Activated naive CD4-positive, alpha-beta T cell treated with anti-CD3 and anti-CD28 coated beads, Interleukin-2, amount 10 ng/mL, durations not matched to agents 7 days and 5 days (primary cell): ENCODE measurements at regions not wholly inside any gene's neighbourhood (a gene's known extent, or its start where the extent isn't known, plus 50 kb on each side); places are given as distances from the start of the nearest gene placed in this dataset.

Source experiments
- CTCF ChIA-PET: fragments of 350-600 bp; sonication (Branson Sonifier 250); formaldehyde crosslinking; loops from one replicate; lab custom pipeline; 2021; ENCODE audit warnings: antibody characterized with exemption; lab: Charles Lee
- DNase-seq: peaks from one replicate; pipeline ENCODE4 v3.0.0-alpha.2; 2020
- H3K27ac Mint-ChIP-seq: one replicate; pipeline ENCODE4 v1.8.0; 2021; ENCODE audit warnings: mild to moderate bottlenecking, moderate library complexity, mixed read lengths
- H3K27me3 Mint-ChIP-seq: one replicate; pipeline ENCODE4 v1.8.0; 2021; ENCODE audit warnings: mild to moderate bottlenecking, mixed read lengths
- H3K36me3 Mint-ChIP-seq: one replicate; pipeline ENCODE4 v1.8.0; 2021; ENCODE audit warnings: mixed read lengths
- H3K4me1 Mint-ChIP-seq: one replicate; pipeline ENCODE4 v1.8.0; 2021; ENCODE audit warnings: mixed read lengths
- H3K4me3 Mint-ChIP-seq: one replicate; pipeline ENCODE4 v1.8.0; 2021; ENCODE audit warnings: mild to moderate bottlenecking, moderate library complexity, mixed read lengths
- H3K9me3 Mint-ChIP-seq: one replicate; pipeline ENCODE4 v1.8.0; 2021; ENCODE audit warnings: mixed read lengths

DNA sequence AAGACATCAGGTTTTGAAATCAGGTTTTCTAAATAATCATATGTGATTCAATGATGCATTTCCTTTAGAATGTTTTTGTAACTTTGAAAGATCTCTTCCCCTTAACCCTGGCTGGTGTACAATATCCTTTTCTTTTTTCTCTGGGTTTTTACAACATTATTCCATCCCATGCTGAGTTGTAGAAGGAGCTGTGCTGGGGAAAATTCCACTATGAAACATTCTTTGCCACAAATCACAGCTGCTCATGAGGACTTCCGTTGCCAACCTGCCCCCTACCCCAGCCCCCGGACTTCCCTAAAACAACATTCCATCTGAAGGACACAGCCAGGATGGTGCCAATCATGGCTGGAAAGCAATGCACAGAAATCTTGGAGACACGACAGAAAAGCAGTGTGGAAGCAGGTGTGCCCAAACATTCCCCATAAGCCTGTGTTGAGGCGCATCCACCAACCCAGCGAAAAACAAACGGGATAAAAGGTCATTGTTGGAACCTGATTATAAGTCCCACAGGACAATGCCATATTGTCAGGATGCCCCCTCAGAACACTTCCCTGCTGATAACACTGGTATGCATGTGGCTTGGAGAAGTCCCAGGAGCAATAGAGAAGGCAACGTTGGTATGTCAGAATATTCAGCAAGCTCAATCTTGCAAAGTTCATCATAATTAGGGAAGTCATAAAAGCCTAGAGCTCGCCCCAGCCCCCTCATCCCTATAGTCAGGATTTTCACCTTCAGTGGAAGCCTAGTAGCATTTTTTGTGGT is 475.0 kb downstream of the HS3ST3B1 start:
- no peak for DNase-seq
- CTCF ChIA-PET, result no interaction called here
- no peaks in the 10 kb centered on the region for H3K36me3 Mint-ChIP-seq
- H3K27ac Mint-ChIP-seq, result no peak overlapping the region
- H3K27me3 Mint-ChIP-seq, result peaks cover 7% of the 10 kb centered on the region
- peaks cover 5% of the 10 kb centered on the region for H3K9me3 Mint-ChIP-seq
- H3K4me1 Mint-ChIP-seq, result no peaks in the 10 kb centered on the region
- H3K4me3 Mint-ChIP-seq, result no peak overlapping the region

DNA sequence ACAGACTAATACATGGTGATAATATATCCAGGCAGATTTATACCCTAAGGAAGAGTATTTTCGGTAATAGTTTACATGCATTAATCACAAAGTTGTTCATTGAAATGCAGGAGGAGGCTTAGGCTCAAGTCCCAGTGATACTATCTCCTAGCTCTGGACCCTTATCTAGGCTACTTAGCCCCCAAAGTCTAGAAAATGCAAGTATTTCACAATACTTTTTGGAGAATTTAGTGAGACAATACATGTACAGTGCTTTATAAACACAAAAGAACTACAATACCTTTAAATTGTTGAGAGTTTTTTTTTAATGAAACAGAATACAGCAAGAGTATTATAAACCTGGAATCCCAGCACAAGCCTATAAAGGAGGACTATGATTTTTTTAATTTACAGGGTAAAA is 473.9 kb downstream of the HS3ST3B1 start:
- H3K4me1 Mint-ChIP-seq, result no peaks in the 10 kb centered on the region
- H3K36me3 Mint-ChIP-seq, result no peaks in the 10 kb centered on the region
- H3K27ac Mint-ChIP-seq, result no peak overlapping the region
- CTCF ChIA-PET, result interaction anchor here (0.5 kb wide), 1 partner anchor 167 kb away, joined by 4 read pairs; no protein-coding TSS in a partner anchor
- H3K27me3 Mint-ChIP-seq, result peaks cover 7% of the 10 kb centered on the region
- DNase-seq, result no peak
- H3K9me3 Mint-ChIP-seq, result peaks cover 5% of the 10 kb centered on the region
- H3K4me3 Mint-ChIP-seq, result no peak overlapping the region

DNA sequence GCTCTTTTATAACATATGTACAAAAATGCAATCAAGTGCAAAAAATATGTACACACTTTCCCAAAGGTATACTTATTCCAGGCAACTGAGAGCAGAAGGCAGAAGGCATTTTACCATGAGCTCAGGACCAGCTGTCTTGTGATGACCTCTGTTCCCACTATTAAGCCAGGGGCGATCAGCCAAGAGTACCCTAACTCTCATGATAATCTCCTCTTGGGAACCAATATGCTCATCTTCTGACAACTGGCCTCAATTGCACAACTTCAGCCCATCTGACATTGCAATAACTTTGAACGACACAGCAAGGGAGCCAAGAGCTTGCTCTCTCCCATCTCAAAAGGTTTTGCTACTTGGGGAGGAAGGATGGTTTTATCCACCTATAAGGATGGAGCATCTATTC is 471.9 kb downstream of the HS3ST3B1 start:
- H3K9me3 Mint-ChIP-seq, result peaks cover 7% of the 10 kb centered on the region
- H3K36me3 Mint-ChIP-seq, result no peaks in the 10 kb centered on the region
- H3K27me3 Mint-ChIP-seq, result peaks cover 7% of the 10 kb centered on the region
- CTCF ChIA-PET, result no interaction called here
- no peak overlapping the region for H3K4me3 Mint-ChIP-seq
- DNase-seq, result no peak
- H3K4me1 Mint-ChIP-seq, result no peaks in the 10 kb centered on the region
- no peak overlapping the region for H3K27ac Mint-ChIP-seq

DNA sequence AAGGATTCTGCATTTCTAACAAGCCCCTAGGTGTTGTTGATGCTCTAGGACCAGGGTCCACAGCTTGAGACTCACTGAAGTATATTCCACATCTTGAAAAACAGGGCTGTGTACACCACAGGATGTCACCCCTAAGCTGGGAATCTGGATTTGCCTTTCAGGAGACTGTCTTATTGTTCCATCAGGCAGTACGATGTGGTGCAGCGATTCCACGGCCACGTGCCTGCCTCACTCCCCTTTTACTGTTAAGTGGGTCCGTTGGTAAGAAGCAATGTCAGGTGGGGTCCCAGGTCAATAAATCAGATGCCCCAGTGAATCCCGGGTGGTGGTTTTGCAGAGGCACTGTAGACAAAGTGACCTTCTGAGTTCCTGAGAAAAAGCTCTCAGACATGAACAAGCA is 470.7 kb downstream of the HS3ST3B1 start:
- Mint-ChIP-seq H3K4me1 (no peaks in the 10 kb centered on the region), H3K27ac (no peak overlapping the region), H3K36me3 (no peaks in the 10 kb centered on the region), H3K27me3 (no peaks in the 10 kb centered on the region), H3K9me3 (peaks cover 7% of the 10 kb centered on the region), H3K4me3 (no peak overlapping the region)
- CTCF ChIA-PET, result no interaction called here
- DNase-seq, result no peak

DNA sequence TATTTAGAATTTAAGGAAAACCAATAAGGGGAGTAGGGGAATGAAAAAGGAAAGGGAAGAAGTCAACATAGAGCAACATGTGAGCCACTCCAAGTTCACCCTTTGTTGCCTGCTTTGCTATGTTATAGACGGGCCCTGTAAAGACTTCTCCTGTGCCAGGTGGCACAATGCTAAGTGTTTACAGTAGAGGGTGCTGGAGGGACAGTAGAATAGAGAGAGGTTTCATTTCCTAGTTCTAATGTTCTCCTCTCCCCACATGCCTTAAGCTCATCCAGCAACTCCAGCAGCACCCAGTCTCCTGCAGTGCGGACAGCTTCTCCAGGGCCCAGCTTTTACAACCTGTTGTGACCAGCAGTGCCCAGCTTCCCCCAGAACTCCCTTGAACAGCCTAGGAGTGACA is 468.0 kb downstream of the HS3ST3B1 start:
- no peak for DNase-seq
- H3K36me3 Mint-ChIP-seq, result no peaks in the 10 kb centered on the region
- H3K4me3 Mint-ChIP-seq, result no peak overlapping the region
- no peaks in the 10 kb centered on the region for H3K4me1 Mint-ChIP-seq
- H3K27me3 Mint-ChIP-seq, result no peaks in the 10 kb centered on the region
- CTCF ChIA-PET, result no interaction called here
- peaks cover 3% of the 10 kb centered on the region for H3K9me3 Mint-ChIP-seq
- H3K27ac Mint-ChIP-seq, result no peak overlapping the region

DNA sequence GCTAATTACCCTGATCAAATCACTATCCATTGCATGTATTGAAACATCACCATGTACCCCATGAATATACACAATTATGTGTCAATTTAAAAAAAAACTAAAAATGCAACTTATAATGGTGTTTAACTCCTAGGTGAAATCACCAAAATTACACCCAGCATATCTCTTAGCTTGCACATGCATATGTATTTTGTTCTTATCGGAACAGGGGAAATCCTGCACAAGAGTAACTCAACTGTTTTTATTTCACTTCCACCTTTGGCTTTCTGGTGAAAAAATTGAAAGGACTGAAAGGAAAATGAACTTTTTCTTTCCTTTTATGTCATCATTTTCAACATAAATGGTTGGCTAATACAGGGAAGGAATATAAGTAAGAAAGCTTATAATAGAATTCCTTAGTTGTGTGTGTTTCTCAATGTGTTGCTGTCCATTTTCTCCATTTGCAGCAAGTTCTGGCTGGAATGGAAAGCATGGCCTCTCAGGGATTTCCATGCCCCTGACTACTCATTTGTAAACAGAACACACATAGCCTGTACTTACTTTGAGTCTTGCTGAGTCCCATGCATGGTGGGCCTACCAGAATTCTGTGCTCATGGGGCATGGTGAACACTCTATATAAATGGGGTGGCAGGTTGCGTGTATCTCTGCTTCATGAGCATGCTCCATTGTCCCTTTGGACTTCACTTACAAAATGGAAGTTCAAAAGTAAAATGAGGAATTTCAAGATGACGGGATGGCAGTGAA is 462.0 kb downstream of the HS3ST3B1 start:
- Mint-ChIP-seq H3K27me3 (no peaks in the 10 kb centered on the region), H3K9me3 (no peaks in the 10 kb centered on the region), H3K36me3 (no peaks in the 10 kb centered on the region), H3K27ac (no peak overlapping the region), H3K4me3 (no peak overlapping the region), H3K4me1 (no peaks in the 10 kb centered on the region)
- CTCF ChIA-PET, result no interaction called here
- no peak for DNase-seq

DNA sequence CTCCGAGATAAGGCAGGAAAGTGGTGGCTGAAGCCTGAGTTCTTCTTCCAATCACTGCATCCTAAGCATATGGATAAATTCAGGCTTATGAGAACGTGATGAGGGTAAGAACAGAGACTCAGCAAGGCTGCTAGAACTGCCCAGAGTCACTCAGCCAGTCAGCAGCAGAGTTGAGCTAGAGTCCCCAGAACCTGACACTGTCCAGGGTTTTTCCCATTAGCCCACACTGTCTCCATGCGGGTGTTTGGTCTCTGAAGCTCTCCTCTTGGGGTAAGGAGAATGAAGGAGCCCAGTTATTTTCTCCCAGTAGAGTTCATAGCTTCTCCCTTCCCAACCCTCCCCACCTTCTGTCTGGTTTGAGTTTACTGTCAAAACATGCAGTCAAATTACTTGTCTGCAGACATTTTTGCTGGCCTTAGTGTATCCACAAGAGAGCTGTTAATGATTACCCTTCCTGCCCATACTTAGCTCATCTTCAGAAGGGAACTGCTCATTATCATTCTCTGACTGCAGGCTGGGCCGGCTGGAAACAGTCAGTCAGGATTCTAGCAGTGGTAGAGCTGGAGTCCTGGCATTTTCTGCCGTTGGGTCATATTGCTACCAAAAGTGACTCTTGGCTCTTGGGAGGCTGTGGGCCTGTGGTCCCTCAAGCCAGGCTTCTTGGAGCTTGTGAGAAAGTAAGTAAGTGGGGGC is 460.0 kb downstream of the HS3ST3B1 start:
- no peak overlapping the region for H3K27ac Mint-ChIP-seq
- H3K4me1 Mint-ChIP-seq, result no peaks in the 10 kb centered on the region
- no peak overlapping the region for H3K4me3 Mint-ChIP-seq
- H3K36me3 Mint-ChIP-seq, result no peaks in the 10 kb centered on the region
- H3K9me3 Mint-ChIP-seq, result no peaks in the 10 kb centered on the region
- CTCF ChIA-PET, result no interaction called here
- DNase-seq, result no peak
- no peaks in the 10 kb centered on the region for H3K27me3 Mint-ChIP-seq

DNA sequence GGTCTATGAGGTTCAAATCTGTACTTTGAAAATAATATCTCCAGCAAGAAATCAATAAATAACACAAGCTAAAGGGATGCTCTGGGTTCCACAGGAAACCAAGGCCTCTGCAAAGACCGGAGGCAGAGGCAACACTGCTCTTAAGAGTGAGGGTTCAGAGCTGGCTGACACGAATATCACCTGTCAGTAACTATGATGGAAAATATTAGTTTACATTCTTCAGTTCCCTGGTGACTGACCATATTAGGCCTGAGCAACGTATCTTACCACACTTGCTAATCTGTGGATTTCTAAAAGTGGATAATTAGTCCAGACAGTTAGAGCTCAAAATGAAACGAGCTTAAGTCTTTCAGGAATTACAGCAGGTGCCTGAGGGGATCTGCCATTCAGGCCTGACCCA is 459.3 kb downstream of the HS3ST3B1 start:
- Mint-ChIP-seq H3K27ac (no peak overlapping the region), H3K27me3 (no peaks in the 10 kb centered on the region), H3K36me3 (no peaks in the 10 kb centered on the region), H3K9me3 (no peaks in the 10 kb centered on the region), H3K4me1 (no peaks in the 10 kb centered on the region), H3K4me3 (no peak overlapping the region)
- CTCF ChIA-PET, result no interaction called here
- no peak for DNase-seq

DNA sequence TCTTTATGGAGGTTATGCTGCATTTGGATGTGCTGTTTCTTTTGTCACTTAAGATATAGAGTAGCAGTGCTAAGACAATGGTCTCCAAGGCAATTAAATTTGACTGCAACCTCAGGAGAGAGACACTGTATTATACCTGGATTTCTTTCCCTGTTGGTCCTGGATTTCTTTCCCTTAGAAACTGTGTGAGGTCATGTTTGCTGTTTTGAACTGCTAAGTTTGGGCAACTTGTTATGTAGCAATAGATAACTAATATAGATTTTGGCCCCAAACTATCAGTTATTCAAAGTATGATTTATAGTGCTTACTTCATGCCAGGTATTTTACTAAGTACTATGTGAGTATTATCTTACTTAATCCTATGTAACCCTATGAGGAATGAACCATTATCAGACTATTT is 458.4 kb downstream of the HS3ST3B1 start:
- Mint-ChIP-seq H3K9me3 (no peaks in the 10 kb centered on the region), H3K4me1 (no peaks in the 10 kb centered on the region), H3K27ac (no peak overlapping the region), H3K27me3 (no peaks in the 10 kb centered on the region), H3K36me3 (no peaks in the 10 kb centered on the region), H3K4me3 (no peak overlapping the region)
- CTCF ChIA-PET, result no interaction called here
- DNase-seq, result no peak

DNA sequence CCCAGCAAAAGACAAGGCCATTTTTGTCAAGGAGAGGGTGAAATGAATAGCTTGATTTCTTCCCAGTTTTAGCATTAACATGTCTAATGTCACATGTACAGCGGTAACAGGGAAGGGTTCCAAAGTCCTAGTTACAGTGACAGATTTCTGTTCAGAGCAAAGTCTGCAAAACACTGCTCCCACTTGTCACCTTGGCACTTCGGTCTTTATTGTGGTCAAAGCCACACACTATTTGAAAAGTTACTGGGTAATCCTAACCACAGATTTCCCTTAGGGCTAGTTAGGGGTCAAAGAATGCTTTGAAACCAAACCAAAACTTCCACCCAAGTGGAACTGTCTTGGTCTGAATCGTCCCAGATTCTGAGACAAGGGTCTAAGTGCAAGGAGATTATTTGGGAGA is 455.6 kb downstream of the HS3ST3B1 start:
- H3K9me3 Mint-ChIP-seq, result no peaks in the 10 kb centered on the region
- H3K36me3 Mint-ChIP-seq, result no peaks in the 10 kb centered on the region
- no peaks in the 10 kb centered on the region for H3K4me1 Mint-ChIP-seq
- H3K27me3 Mint-ChIP-seq, result no peaks in the 10 kb centered on the region
- no peak overlapping the region for H3K4me3 Mint-ChIP-seq
- H3K27ac Mint-ChIP-seq, result no peak overlapping the region
- CTCF ChIA-PET, result no interaction called here
- no peak for DNase-seq

DNA sequence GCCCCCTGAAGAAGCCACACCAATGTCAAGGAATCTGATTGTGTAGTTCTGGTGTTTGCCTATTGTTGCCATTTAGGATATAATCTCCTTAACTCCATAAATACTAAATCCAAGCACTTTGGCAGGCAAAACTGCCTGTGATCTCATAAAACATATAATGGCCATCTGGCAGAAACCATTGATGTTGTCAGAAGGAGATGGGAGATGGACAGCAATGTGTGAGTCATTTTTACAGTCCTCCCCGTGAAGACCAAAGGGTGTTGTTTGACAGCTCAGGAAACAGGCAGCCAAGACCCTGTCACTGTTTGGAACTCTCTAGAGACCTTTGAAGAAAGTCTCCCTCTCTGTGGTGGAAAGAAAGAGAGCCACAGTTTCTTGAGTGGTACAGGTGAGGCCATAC is 454.1 kb downstream of the HS3ST3B1 start:
- Mint-ChIP-seq H3K36me3 (no peaks in the 10 kb centered on the region), H3K27me3 (no peaks in the 10 kb centered on the region), H3K4me1 (no peaks in the 10 kb centered on the region), H3K4me3 (no peak overlapping the region), H3K9me3 (no peaks in the 10 kb centered on the region), H3K27ac (no peak overlapping the region)
- CTCF ChIA-PET, result no interaction called here
- no peak for DNase-seq

DNA sequence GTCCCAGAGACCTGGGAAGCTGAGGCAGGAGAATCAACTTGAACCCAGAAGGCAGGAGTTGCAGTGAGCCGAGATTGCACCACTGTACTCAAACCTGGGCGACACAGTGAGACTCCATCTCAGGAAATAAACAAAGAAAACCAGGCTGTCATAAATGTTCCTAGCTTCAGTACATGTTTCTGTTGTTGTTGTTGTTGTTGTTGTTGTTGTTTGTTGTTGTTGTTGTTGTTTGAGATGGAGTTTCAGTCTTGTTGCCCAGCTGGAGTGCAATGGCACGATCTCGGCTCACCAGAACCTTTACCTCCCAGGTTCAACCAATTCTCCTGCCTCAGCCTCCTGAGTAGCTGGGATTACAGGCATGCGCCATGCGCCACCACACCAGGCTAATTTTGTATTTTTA is 452.5 kb downstream of the HS3ST3B1 start:
- no peaks in the 10 kb centered on the region for H3K27me3 Mint-ChIP-seq
- no peaks in the 10 kb centered on the region for H3K4me1 Mint-ChIP-seq
- CTCF ChIA-PET, result no interaction called here
- H3K4me3 Mint-ChIP-seq, result no peak overlapping the region
- no peaks in the 10 kb centered on the region for H3K36me3 Mint-ChIP-seq
- no peaks in the 10 kb centered on the region for H3K9me3 Mint-ChIP-seq
- no peak for DNase-seq
- H3K27ac Mint-ChIP-seq, result no peak overlapping the region

DNA sequence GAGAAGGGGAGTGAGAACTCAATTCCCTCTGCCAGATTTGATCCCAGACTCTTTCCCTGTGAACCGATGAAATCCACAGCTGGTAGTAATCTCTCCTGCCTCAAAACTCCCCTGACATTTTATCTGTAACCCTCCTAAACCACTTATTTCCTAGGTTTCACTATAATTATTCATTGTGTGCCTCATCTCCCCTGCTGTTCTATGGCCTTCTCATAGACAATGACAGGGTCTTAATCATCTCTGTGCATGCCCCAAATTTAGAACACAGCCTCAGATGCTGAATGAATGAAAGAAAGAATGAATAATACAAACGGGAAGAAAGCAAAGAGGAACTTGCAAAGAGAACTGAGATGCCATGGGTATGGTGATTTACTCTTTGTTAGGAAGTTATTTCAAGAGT is 451.1 kb downstream of the HS3ST3B1 start:
- CTCF ChIA-PET, result no interaction called here
- Mint-ChIP-seq H3K27me3 (no peaks in the 10 kb centered on the region), H3K9me3 (no peaks in the 10 kb centered on the region), H3K4me1 (no peaks in the 10 kb centered on the region), H3K27ac (no peak overlapping the region), H3K36me3 (no peaks in the 10 kb centered on the region), H3K4me3 (no peak overlapping the region)
- DNase-seq, result no peak

DNA sequence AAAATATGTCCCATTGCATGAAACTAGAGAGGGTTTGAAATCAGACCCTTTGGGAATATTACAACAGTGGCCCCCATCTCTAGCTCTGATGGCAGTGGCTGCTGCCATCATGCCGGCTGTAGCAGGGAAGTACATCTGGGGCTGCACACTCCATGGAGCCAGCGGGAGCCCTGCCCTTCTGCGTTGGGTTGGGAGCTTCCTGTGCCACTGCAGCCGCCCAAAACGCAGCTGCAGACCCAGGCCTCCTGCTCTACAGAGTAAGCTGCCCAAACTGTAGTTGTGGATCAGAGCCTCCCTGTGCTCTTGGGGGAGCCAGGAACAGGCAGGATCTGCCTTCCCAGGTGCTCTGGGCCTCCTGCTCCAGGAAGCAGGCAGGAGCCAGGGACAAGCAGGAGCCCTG is 450.0 kb downstream of the HS3ST3B1 start:
- H3K4me1 Mint-ChIP-seq, result no peaks in the 10 kb centered on the region
- H3K27ac Mint-ChIP-seq, result no peak overlapping the region
- CTCF ChIA-PET, result no interaction called here
- no peaks in the 10 kb centered on the region for H3K9me3 Mint-ChIP-seq
- H3K4me3 Mint-ChIP-seq, result no peak overlapping the region
- H3K36me3 Mint-ChIP-seq, result no peaks in the 10 kb centered on the region
- H3K27me3 Mint-ChIP-seq, result no peaks in the 10 kb centered on the region
- DNase-seq, result no peak

DNA sequence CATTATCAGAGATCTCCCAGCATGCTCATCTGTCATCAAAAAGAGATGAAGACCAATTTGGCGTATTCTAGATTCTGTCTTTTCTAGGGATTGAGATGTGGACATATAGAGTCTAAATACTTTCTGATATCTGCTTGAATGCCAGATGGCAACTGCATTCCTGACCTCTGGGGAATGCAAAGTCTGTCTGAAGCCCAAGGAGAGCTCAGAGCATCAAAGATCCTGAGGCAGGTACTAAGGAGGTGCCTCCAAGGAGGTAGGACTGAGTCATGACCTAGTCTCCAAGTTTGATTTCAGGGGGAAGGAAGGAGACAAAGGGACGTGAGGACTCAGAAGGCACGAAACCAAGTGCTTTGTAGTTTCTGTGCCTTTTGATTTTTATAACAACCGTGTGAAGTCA is 448.4 kb downstream of the HS3ST3B1 start:
- Mint-ChIP-seq H3K27me3 (no peaks in the 10 kb centered on the region), H3K4me3 (no peak overlapping the region), H3K36me3 (no peaks in the 10 kb centered on the region), H3K4me1 (no peaks in the 10 kb centered on the region), H3K9me3 (no peaks in the 10 kb centered on the region), H3K27ac (no peak overlapping the region)
- CTCF ChIA-PET, result no interaction called here
- DNase-seq, result no peak
